A673 (cell line): ENCODE measurements at regions not wholly inside any gene's neighbourhood (a gene's known extent, or its start where the extent isn't known, plus 50 kb on each side); places are given as distances from the start of the nearest gene placed in this dataset.

Experiments used
- CTCF ChIP-seq: fragments of 300-800, 200-600 bp; sonication (generic); conservative IDR thresholded peaks from 2 replicates; pipeline ENCODE4 v1.5.1; 2017; ENCODE audit warnings: low read depth, mild to moderate bottlenecking, antibody characterized with exemption, low read length, moderate library complexity, mixed read lengths
- EZH2 ChIP-seq: fragments of 200-600 bp; sonication (generic); IDR thresholded peaks from 2 replicates; pipeline ENCODE4 v1.6.1; 2017; ENCODE audit warnings: borderline replicate concordance, low read depth, mild to moderate bottlenecking, mixed read lengths, antibody characterized with exemption, low read length; ENCODE audit not compliant: poor library complexity, severe bottlenecking

GRCh38 chr6:25165177-25165576, 114.0 kb upstream of the CARMIL1 start:
- TF ChIP-seq CTCF (no peak), EZH2 (no peak)
